Thoracic aorta (tissue), 2 donors: ENCODE measurements at regions not wholly inside any gene's neighbourhood (a gene's known extent, or its start where the extent isn't known, plus 50 kb on each side); places are given as distances from the start of the nearest gene placed in this dataset.

Experiments
- ATAC-seq: fragments of 150-250 bp; one replicate; pipeline ENCODE4 v1.8.0; 2017; ENCODE audit warnings: low read depth; ENCODE audit not compliant: insufficient number of reproducible peaks, low FRiP score
- DNase-seq: peaks from one replicate; pipeline ENCODE4 v3.0.0-alpha.2; 2020; ENCODE audit warnings: low spot score
- H3K27ac ChIP-seq, 2 donors: fragments of 200-600 bp; sonication (generic); 1 replicate in 1 of 2; 2 replicates in 1 of 2; pipeline ENCODE4 v1.5.1; 2016; ENCODE audit warnings: mild to moderate bottlenecking in 2 of 2, moderate library complexity in 2 of 2
- H3K27me3 ChIP-seq: fragments of 200-600 bp; sonication (generic); replicated peaks from 2 replicates; pipeline ENCODE4 v1.6.0; 2016; ENCODE audit warnings: mild to moderate bottlenecking; ENCODE audit not compliant: insufficient read depth
- H3K36me3 ChIP-seq: fragments of 200-600 bp; sonication (generic); one replicate; pipeline ENCODE4 v1.5.1; 2016
- H3K4me1 ChIP-seq, 2 donors: fragments of 200-600 bp; sonication (generic); 1 replicate in 1 of 2; 2 replicates in 1 of 2; pipeline versions ENCODE4 v1.5.1 to v1.6.0; 2016; ENCODE audit warnings: low read depth in 2 of 2, mild to moderate bottlenecking in 1 of 2; ENCODE audit not compliant: control insufficient read depth in 1 of 2
- H3K4me3 ChIP-seq: fragments of 200-600 bp; sonication (generic); 2 replicates; pipeline ENCODE4 v1.5.1; 2016; ENCODE audit warnings: mild to moderate bottlenecking
- H3K9me3 ChIP-seq: fragments of 200-600 bp; sonication (generic); 2 replicates; pipeline ENCODE4 v1.5.1; 2016
- CTCF ChIP-seq: fragments of 200-600 bp; sonication (generic); IDR thresholded peaks from one replicate; pipeline ENCODE4 v1.5.1; 2019; ENCODE audit warnings: antibody characterized with exemption

GRCh38 chr10:3222626-3223025 is 50.0 kb upstream of the PITRM1 start:
- DNase-seq: no peak
- Histone ChIP-seq H3K27me3 (no peaks in the 10 kb centered on the region), H3K4me1 (peaks cover 11% of the 10 kb centered on the region in 2 donors), H3K9me3 (no peaks in the 10 kb centered on the region), H3K27ac (no peak overlapping the region), H3K4me3 (no peak overlapping the region), H3K36me3 (no peaks in the 10 kb centered on the region)
- no peak for ATAC-seq
- TF ChIP-seq CTCF: no peak
